GM13976 (cell line): ENCODE measurements at regions not wholly inside any gene's neighbourhood (a gene's known extent, or its start where the extent isn't known, plus 50 kb on each side); places are given as distances from the start of the nearest gene placed in this dataset.

Experiments used
- DNase-seq: peaks from one replicate; pipeline ENCODE4 v3.0.0; 2012; ENCODE audit warnings: low spot score
- in situ Hi-C: fragments of 300-500 bp; cut with MboI; formaldehyde crosslinking; loops from one replicate; pipeline ENCODE4 v1.12.0; 2022; ENCODE audit warnings: low sequenced_read_pairs, mixed read lengths, inconsistent platforms; ENCODE audit not compliant: unreplicated experiment
- TF ChIP-seq, protein P1 (sequence below): IDR thresholded peaks from 2 replicates; pipeline ENCODE4 v1.5.1; 2012; ENCODE audit warnings: borderline replicate concordance, mild to moderate bottlenecking; ENCODE audit not compliant: insufficient read depth; ENCODE audit errors: extremely low read depth, missing control alignments, control extremely low read depth

DNA sequence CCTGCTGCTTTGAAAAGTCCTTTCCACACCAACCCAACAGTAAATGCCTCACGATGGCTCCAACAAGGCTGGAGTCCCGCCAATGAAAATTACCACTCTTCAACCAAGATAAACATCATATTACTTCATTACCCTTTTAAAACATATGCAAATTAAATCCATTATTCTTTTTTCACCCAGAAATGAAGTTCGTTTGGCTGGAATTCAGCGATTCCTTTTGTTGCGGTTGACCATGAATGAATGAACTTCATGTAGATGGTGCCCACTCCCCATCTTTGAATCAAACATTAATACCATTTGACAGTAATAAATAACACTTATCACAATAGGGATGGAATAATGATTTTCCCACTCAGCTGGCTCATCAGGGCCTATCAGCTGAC, 211.5 kb upstream of the TOX3 start:
- DNase-seq, result no peak
- in situ Hi-C loops, result no loop called here
- TF ChIP-seq, protein P1, sequence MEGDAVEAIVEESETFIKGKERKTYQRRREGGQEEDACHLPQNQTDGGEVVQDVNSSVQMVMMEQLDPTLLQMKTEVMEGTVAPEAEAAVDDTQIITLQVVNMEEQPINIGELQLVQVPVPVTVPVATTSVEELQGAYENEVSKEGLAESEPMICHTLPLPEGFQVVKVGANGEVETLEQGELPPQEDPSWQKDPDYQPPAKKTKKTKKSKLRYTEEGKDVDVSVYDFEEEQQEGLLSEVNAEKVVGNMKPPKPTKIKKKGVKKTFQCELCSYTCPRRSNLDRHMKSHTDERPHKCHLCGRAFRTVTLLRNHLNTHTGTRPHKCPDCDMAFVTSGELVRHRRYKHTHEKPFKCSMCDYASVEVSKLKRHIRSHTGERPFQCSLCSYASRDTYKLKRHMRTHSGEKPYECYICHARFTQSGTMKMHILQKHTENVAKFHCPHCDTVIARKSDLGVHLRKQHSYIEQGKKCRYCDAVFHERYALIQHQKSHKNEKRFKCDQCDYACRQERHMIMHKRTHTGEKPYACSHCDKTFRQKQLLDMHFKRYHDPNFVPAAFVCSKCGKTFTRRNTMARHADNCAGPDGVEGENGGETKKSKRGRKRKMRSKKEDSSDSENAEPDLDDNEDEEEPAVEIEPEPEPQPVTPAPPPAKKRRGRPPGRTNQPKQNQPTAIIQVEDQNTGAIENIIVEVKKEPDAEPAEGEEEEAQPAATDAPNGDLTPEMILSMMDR, result no peak

DNA sequence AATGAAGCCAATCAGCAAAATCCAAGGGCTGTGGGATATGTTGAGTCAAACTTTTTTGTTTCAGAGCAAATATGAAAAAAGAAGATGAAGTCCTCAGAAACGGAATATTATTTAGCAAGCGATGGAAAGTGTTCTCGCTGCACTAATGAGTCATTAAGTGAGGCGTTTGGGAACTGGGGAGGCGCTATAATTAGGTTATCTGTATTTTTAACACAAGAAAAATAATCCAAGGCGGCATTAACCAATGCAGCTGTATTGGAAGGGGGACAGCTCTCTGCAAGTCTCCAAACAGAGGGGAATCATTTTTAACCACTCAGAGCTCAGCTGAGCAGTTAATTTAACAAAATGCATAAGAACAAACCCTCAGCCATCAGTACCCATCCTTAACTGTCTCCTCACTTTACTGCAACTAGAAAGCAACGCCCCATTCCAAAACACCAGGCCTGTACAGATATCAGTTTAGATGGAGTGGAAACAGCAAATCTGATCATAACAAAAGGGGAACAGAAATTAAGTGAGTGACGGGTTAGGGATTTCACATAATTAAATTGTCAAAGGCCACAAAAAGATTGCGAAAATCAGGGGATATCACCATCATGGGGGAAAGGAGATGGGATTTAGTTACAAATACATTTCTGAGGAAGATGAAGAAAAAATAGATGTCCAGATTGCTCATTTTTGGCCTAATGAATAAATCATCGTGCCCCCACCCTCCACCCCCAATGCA, 211.0 kb upstream of the TOX3 start:
- TF ChIP-seq, protein P1, result no peak
- DNase-seq, result no peak
- in situ Hi-C loops, result no loop called here

DNA sequence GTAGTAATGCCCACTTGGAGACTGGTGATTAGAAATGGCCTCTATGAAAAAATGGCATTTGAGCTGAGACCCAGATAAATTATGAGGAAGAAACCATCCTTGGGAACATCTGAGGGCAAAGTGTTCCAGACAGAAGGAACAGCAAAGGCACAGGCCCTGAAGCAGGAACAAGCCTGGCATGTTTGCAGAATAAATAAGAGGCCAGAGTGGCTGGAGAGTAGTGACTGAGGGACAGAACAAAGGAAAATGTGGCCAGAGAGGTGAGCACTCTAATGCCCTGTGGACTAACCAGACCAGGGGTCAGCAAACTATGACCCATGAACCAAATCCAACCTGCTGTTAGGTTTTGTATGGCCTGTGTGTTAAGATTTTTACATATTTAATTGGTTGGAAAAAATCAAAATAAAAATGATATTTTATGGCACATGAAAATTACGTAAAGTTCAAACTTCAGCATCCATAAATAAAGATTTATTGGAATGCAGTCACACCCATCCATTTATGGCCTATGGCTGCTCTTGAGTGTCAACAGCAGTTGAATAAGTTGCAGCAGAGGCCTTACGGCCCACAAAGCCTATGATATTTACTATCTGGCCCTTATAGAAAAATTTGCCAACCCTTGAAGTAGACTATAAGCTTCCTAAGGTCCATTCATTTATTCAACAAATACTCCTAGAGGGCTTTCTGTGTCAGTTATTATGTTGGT, 210.0 kb upstream of the TOX3 start:
- DNase-seq, result no peak
- TF ChIP-seq, protein P1, result no peak
- in situ Hi-C loops, result no loop called here

DNA sequence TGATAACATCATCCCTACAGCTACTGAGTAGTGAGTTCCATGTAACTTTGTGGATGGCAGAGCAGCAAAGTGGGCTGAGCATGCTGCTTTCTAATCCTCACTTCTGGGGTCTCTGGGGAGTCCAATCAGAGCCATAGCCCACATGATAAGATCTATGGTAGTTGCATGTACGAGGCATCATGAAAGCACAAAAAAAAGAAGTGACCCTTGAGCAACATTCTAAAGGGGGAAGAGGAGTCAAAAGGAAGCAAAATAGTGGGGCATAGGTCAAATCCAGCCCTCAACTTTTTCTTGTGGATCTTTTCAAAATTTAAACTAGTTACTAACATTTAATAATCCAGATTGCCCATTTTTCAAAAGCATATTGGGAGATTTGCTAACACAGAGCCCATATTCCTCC, 208.5 kb upstream of the TOX3 start:
- TF ChIP-seq, protein P1, result no peak
- DNase-seq, result no peak
- in situ Hi-C loops, result no loop called here

DNA sequence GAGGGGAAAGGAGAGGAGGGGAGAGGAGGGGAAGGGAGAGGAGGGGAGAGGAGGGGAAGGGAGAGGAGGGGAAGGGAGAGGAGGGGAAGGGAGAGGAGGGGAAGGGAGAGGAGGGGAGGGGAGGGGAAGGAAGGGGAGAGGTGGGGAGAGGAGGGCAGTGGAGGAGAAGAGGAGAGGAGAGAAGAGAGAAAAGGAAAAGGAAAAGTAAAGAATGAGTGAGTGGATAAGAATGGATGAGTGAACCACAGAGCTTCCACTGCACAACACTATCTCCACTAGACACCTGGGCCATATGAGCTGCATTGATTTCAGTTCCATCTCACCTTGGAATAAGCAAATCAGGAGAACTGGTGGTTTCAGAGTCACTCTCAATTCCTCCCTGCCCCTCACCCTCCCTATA, 204.1 kb upstream of the TOX3 start:
- in situ Hi-C loops, result no loop called here
- TF ChIP-seq, protein P1, result no peak
- DNase-seq, result no peak

DNA sequence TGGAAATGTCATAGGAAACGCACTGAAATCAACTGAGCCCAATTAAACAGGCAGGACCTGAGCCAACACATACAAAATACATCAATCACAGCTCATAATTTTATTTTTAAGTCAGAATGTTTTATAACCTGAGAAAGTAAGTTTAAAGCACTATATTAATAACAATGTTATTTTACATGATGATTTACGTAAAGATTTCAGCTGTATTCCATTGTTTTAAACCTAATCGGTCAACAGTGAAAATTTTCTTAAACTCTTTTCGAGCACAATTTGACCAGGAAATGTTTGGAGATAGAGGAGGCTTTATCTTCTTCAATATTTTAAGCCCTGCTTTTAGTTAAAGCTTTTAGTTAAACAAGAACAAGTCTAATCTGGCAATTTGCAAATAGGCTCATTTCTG, 201.8 kb upstream of the TOX3 start:
- in situ Hi-C loops, result no loop called here
- no peak for DNase-seq
- TF ChIP-seq, protein P1, result no peak
